HG03196 (cell line): ENCODE measurements at regions not wholly inside any gene's neighbourhood (a gene's known extent, or its start where the extent isn't known, plus 50 kb on each side); places are given as distances from the start of the nearest gene placed in this dataset.

Source experiments
- ATAC-seq: cut with Tn5 transposase; IDR thresholded peaks from one replicate; pipeline ENCODE4 v1.9.1; 2021; ENCODE audit not compliant: unreplicated experiment

- no peak for ATAC-seq
Measured at GRCh38 chr13:74889321-74889720, 592.6 kb downstream of the TBC1D4 start.

GRCh38 chr13:74886502-74886901 is 595.5 kb downstream of the TBC1D4 start:
- no peak for ATAC-seq

- ATAC-seq: no peak
Measured at GRCh38 chr13:74883834-74884233, 598.1 kb downstream of the TBC1D4 start.

- no peak for ATAC-seq
Measured at GRCh38 chr13:74871369-74872070, 610.4 kb downstream of the TBC1D4 start.

GRCh38 chr13:74870865-74871264 is 611.1 kb downstream of the TBC1D4 start:
- ATAC-seq: no peak

DNA sequence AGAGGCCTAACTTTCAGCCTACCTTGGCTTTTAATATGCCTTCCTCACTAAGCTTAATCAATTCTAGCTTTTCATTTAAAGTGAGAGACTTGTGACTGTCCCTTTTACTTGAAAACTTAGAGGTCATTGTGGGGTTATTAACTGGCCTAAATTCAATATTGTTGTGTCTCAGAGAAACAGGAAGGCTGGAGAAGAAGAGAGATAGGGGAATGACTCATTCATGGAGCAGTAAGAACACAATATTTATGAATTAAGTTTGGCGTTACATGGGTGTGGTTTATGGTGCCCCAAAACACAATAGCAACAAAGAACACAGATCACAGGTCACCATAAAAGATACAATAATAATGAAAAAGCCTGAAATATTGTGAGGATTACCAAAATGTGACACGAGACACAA is 612.1 kb downstream of the TBC1D4 start:
- ATAC-seq: no peak

DNA sequence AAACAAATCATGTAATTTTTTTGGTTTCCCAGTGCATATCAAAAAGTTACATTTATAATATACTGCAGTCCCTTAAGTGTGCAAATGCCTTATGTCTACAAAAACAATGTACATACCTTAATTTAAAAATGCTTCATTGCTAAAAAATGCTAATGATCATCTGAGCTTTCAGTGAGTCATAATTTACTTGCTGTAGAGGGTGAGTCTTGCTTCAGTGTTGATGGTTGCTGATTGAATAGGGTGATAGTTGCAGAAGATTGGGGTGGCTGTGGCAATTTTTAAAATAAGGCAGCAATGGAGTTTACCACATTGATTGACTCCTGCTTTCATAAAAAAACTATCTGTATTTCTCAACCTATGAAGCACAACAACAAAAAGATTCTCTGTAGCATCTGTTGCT is 613.9 kb downstream of the TBC1D4 start:
- ATAC-seq: no peak

- no peak for ATAC-seq
Measured at GRCh38 chr13:74867460-74867859, 614.5 kb downstream of the TBC1D4 start.

- ATAC-seq: no peak
Measured at GRCh38 chr13:74866101-74866500, 615.9 kb downstream of the TBC1D4 start.

DNA sequence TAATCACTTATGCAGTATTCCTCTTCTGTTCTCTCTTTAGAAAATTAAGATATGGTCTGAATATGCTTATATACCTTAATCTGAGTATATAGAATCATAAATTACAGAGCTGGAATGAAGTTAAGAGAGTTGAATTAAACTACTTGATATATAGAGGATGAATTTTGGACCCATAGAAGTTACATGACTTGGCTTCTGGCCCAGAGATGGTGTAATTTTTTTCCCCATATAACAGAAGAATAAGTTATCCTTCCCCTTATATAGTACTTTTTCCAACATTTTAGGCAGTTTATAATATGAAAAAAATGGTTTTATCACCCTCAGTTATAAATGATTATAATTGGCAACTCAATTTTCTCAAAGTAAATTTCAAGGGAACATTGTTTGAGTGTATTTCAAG is 616.3 kb downstream of the TBC1D4 start:
- no peak for ATAC-seq

GRCh38 chr13:74860789-74861188 is 621.2 kb downstream of the TBC1D4 start:
- no peak for ATAC-seq

DNA sequence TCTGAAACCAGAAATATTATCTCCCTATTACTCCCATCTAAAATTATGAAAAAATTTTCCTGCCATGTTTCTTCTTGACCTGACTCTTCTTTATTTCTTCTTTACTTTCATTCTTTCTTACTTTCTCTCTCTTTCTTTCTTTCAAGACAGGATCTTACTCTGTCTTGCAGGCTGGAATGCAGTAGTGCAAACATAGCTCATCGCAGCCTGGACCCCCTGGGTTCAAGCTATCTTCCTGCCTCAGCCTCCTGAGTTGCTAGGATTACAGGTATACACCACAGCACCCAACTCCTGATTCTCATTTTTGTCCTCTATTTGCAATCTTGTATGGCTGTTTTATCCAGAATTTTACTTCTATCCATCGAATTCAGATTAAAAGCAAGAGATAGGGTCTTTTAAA is 631.1 kb downstream of the TBC1D4 start:
- no peak for ATAC-seq

DNA sequence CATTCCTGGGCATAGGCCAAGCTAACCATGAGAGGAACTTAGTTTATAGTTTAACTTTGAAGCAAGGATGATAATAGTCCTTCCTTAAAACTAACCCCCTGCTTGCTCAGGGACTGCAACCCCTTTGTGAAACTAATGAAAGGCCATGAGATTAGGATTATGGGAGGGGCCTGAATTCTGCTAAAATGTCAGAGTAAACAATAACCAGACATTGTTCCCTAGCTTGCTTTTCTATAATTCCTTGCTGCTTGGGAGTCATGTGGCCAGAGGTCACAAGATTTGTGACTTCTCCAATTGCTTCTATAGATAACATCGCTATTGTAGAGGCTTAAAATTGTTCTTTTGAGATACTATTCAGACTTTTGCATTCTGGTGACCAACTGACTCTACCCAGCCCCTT is 634.0 kb downstream of the TBC1D4 start:
- no peak for ATAC-seq

- ATAC-seq: no peak
Measured at GRCh38 chr13:74845806-74846205, 636.2 kb downstream of the TBC1D4 start.

GRCh38 chr13:74841651-74842050 is 640.3 kb downstream of the TBC1D4 start:
- ATAC-seq: no peak

GRCh38 chr13:74841123-74841522 is 640.8 kb downstream of the TBC1D4 start:
- no peak for ATAC-seq

- ATAC-seq: no peak
Measured at GRCh38 chr13:74839656-74840055, 642.3 kb downstream of the TBC1D4 start.

GRCh38 chr13:74838096-74838495 is 643.9 kb downstream of the TBC1D4 start:
- no peak for ATAC-seq

DNA sequence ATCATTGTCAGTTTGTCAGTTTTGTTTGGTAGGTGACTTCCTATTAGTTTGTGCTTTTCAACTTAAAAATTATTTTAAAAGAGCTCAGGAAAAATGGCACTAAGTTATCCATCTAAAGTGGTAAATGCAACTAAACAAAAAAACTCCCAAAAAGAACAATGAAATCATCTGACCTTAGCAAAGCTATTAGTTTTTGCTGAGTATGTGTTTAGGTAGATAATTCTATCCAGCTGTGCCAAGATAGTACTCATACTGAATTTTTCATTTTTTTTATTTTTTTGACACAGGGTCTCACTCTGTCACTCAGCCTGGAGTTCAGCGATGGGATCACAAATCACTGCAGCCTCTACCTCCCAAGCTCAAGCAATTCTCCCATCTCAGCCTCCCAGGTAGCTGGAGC is 645.3 kb downstream of the TBC1D4 start:
- no peak for ATAC-seq

- ATAC-seq: no peak
Measured at GRCh38 chr13:74835579-74835978, 646.4 kb downstream of the TBC1D4 start.

DNA sequence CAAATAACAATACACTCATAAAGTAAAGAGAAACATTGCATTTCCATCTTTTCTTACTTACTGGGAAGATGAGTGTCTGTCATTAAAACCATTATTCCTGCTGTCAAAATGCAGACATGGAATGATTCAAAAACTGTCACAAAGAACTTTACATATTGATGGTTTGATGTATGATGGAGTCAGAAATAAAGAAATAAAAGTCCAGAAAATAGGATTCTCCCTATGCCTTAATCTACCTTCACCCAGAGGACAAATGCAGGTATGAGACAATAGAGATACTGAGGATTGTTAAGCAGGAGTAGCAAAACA is 656.1 kb downstream of the TBC1D4 start:
- no peak for ATAC-seq

- no peak for ATAC-seq
Measured at GRCh38 chr13:74825152-74825937, 656.6 kb downstream of the TBC1D4 start.

DNA sequence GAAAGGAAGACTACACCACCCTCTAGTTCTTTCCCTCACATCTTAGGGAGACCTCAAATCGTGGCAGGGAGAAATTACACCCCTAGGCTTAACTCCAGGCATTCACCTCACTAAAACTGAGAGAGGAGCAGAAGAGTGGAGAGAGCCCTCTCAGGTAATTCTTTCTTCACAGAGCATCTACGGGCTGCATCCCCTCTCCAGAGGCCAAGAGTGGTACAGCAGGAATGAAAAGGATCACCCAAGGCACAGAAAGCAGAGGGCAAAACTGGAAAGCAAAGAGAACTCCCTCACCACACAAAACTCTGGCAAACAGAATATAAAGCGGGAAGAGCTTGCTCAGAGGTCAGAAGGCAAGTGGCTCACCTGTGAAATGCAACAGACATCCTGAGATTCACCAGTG is 661.2 kb downstream of the TBC1D4 start:
- no peak for ATAC-seq
